Uterus (tissue), 3 donors: ENCODE measurements at regions not wholly inside any gene's neighbourhood (a gene's known extent, or its start where the extent isn't known, plus 50 kb on each side); places are given as distances from the start of the nearest gene placed in this dataset.

Source experiments
- DNase-seq, 2 donors: peaks; one replicate each; pipeline ENCODE4 v3.0.0-alpha.2; 2019 to 2020
- H3K27ac ChIP-seq, 2 donors: fragments of 200-600 bp; sonication (generic); 1 replicate in 1 of 2; 2 replicates in 1 of 2; pipeline ENCODE4 v1.5.1; 2016 to 2018
- H3K27me3 ChIP-seq, 2 donors: fragments of 200-600 bp; sonication (generic); one replicate each; pipeline ENCODE4 v1.5.1; 2018 to 2019; ENCODE audit warnings: control low read depth in 1 of 2
- H3K36me3 ChIP-seq, 2 donors: fragments of 200-600 bp; sonication (generic); one replicate each; pipeline ENCODE4 v1.5.1; 2019; ENCODE audit warnings: control low read depth in 1 of 2
- H3K4me1 ChIP-seq, 2 donors: fragments of 200-600 bp; sonication (generic); one replicate each; pipeline ENCODE4 v1.5.1; 2018 to 2019; ENCODE audit warnings: control low read depth in 1 of 2
- H3K4me3 ChIP-seq, 2 donors: fragments of 200-600 bp; sonication (generic); 1 replicate in 1 of 2; 2 replicates in 1 of 2; pipeline ENCODE4 v1.5.1; 2018 to 2019; ENCODE audit warnings: mild to moderate bottlenecking in 1 of 2
- H3K9me3 ChIP-seq, 2 donors: fragments of 200-600 bp; sonication (generic); one replicate each; pipeline ENCODE4 v1.5.1; 2019; ENCODE audit warnings: control low read depth in 1 of 2
- CTCF ChIP-seq, 4 experiments: fragments of 200-600 bp in 2 of 4; fragments of 450-650 bp in 2 of 4; sonication (generic) in 2 of 4; IDR thresholded peaks; one replicate each; pipeline ENCODE4 v1.5.1; 2016 to 2019; ENCODE audit warnings: antibody characterized with exemption in 4 of 4, mild to moderate bottlenecking in 2 of 4, moderate library complexity in 1 of 4
- POLR2A ChIP-seq, 2 donors: fragments of 450-650 bp; IDR thresholded peaks; one replicate each; pipeline ENCODE4 v1.6.1; 2016; ENCODE audit warnings: antibody characterized with exemption in 2 of 2, mild to moderate bottlenecking in 1 of 2, moderate library complexity in 1 of 2
- intact Hi-C: fragments of 100-400 bp; cut with DNase I; formaldehyde crosslinking; loops from one replicate; pipeline ENCODE4 v1.15.1; 2023; ENCODE audit warnings: low total_unique reads
- donor health status: DM: yes; HTN: yes; CAD: no.

- no peaks in the 10 kb centered on the region for H3K27me3 ChIP-seq
- no peak overlapping the region for H3K27ac ChIP-seq
- intact Hi-C loops, result no loop called here
- TF ChIP-seq POLR2A (IDR thresholded peaks at IDR 0.05) (no peak), CTCF (IDR thresholded peaks at IDR 0.05) (no peak)
- H3K36me3 ChIP-seq, result no peaks in the 10 kb centered on the region
- no peaks in the 10 kb centered on the region for H3K9me3 ChIP-seq
- H3K4me1 ChIP-seq, result no peaks in the 10 kb centered on the region
- DNase-seq, result no peak
- H3K4me3 ChIP-seq, result no peak overlapping the region
Measured at GRCh38 chr12:89857652-89858274, 149.1 kb upstream of the ATP2B1 start.

DNA sequence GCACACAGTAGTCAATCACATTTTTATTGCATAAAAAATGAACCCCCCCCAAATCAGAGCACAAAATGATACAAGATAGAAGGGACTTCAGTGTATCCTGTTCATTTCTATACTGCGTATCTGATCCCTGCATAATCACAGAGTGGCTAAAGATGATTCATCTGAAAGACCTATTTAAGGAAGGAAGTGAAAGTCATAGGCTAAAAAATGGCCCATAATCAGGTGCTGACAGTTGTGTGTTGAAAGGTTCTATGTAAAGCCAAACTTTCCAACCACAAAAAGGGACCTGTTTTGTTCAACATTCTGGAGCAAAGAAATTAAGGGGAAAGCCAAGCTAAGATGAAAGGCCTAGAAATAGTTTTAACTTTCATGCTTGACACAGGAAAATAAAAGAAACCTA is 147.8 kb upstream of the ATP2B1 start:
- no peak for DNase-seq
- no peaks in the 10 kb centered on the region for H3K4me1 ChIP-seq

DNA sequence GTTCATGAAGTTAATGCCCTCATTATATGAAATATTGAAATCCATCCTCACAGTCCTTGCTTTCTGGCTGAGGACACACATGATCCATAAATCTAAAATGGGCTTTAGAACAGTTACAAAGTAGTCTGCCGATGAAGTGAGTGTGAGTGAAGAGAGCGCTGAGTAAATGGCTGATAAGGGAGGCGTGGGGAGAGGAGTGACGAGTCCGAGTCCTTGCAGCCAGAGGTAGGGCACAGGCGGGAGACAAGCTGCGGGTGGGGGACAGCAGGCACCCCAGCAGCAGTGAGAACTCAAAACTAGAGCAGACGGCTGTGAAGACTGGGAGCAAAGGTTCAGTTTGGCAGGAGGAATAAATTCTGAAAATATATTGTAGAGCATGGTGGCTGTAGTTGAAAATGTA is 140.1 kb upstream of the ATP2B1 start:
- no peaks in the 10 kb centered on the region for H3K4me1 ChIP-seq
- H3K4me3 ChIP-seq, result no peak overlapping the region
- no peak overlapping the region for H3K27ac ChIP-seq
- no peaks in the 10 kb centered on the region for H3K27me3 ChIP-seq
- DNase-seq, result no peak
- no peaks in the 10 kb centered on the region for H3K36me3 ChIP-seq
- intact Hi-C loops, result no loop called here
- no peak for TF ChIP-seq POLR2A (IDR thresholded peaks at IDR 0.05)
- TF ChIP-seq CTCF (IDR thresholded peaks at IDR 0.05), result no peak
- no peaks in the 10 kb centered on the region for H3K9me3 ChIP-seq

More for the DNA sequence above, 147.8 kb upstream of the ATP2B1 start:
- H3K27me3 ChIP-seq, result no peaks in the 10 kb centered on the region
- no peaks in the 10 kb centered on the region for H3K36me3 ChIP-seq
- H3K4me3 ChIP-seq, result no peak overlapping the region
- intact Hi-C loops, result no loop called here
- TF ChIP-seq CTCF (IDR thresholded peaks at IDR 0.05) (no peak), POLR2A (IDR thresholded peaks at IDR 0.05) (no peak)
- H3K9me3 ChIP-seq, result no peaks in the 10 kb centered on the region
- H3K27ac ChIP-seq, result no peak overlapping the region

- TF ChIP-seq CTCF (IDR thresholded peaks at IDR 0.05) (no peak), POLR2A (IDR thresholded peaks at IDR 0.05) (no peak)
- H3K4me3 ChIP-seq, result no peak overlapping the region
- no peak for DNase-seq
- no peaks in the 10 kb centered on the region for H3K27me3 ChIP-seq
- H3K27ac ChIP-seq, result no peak overlapping the region
- H3K36me3 ChIP-seq, result no peaks in the 10 kb centered on the region
- no peaks in the 10 kb centered on the region for H3K4me1 ChIP-seq
- intact Hi-C loops, result no loop called here
- H3K9me3 ChIP-seq, result no peaks in the 10 kb centered on the region
Measured at GRCh38 chr12:89846473-89847055, 137.9 kb upstream of the ATP2B1 start.

GRCh38 chr12:89845767-89846166 is 137.1 kb upstream of the ATP2B1 start:
- H3K36me3 ChIP-seq, result no peaks in the 10 kb centered on the region
- no peaks in the 10 kb centered on the region for H3K4me1 ChIP-seq
- intact Hi-C loops, result no loop called here
- H3K27ac ChIP-seq, result no peak overlapping the region
- H3K4me3 ChIP-seq, result no peak overlapping the region
- no peaks in the 10 kb centered on the region for H3K27me3 ChIP-seq
- no peak for DNase-seq
- no peaks in the 10 kb centered on the region for H3K9me3 ChIP-seq
- no peak for TF ChIP-seq CTCF (IDR thresholded peaks at IDR 0.05)
- no peak for TF ChIP-seq POLR2A (IDR thresholded peaks at IDR 0.05)
